Tibial artery (tissue), 4 donors: ENCODE measurements at regions not wholly inside any gene's neighbourhood (a gene's known extent, or its start where the extent isn't known, plus 50 kb on each side); places are given as distances from the start of the nearest gene placed in this dataset.

Experiments
- DNase-seq, 2 donors: peaks; one replicate each; pipeline ENCODE4 v3.0.0-alpha.2; 2019
- H3K27ac ChIP-seq, 2 donors: fragments of 200-600 bp; sonication (generic) in 1 of 2; 1 replicate in 1 of 2; 2 replicates in 1 of 2; pipeline ENCODE4 v1.5.1; 2018 to 2019; ENCODE audit warnings: mild to moderate bottlenecking in 1 of 2
- H3K27me3 ChIP-seq, 2 donors: fragments of 200-600 bp; sonication (generic) in 1 of 2; one replicate each; pipeline versions ENCODE4 v1.5.1 to v1.6.0; 2016 to 2019
- H3K36me3 ChIP-seq, 3 donors: fragments of 200-600 bp; sonication (generic) in 2 of 3; one replicate each; pipeline ENCODE4 v1.5.1; 2016 to 2019; ENCODE audit warnings: mild to moderate bottlenecking in 2 of 3
- H3K4me1 ChIP-seq, 4 donors: fragments of 200-600 bp; sonication (generic) in 2 of 4; 1 replicate in 3 of 4; 2 replicates in 1 of 4; pipeline ENCODE4 v1.5.1; 2016 to 2019
- H3K4me3 ChIP-seq, 2 donors: fragments of 200-600 bp; sonication (generic) in 1 of 2; 1 replicate in 1 of 2; 2 replicates in 1 of 2; pipeline ENCODE4 v1.5.1; 2018 to 2019; ENCODE audit warnings: mild to moderate bottlenecking in 2 of 2
- H3K9me3 ChIP-seq, 3 donors: fragments of 200-600 bp; sonication (generic) in 1 of 3; one replicate each; pipeline ENCODE4 v1.5.1; 2016 to 2019
- intact Hi-C: fragments of 100-400 bp; cut with DNase I; formaldehyde crosslinking; loops from one replicate; pipeline ENCODE4 v1.15.0; 2023; ENCODE audit warnings: low total_unique reads
- TF ChIP-seq, protein P1 (sequence below), 2 experiments: fragments of 200-600 bp in 1 of 2; fragments of 450-650 bp in 1 of 2; IDR thresholded peaks; one replicate each; pipeline ENCODE4 v1.5.1; 2017 to 2019; ENCODE audit warnings: antibody characterized with exemption in 2 of 2, mild to moderate bottlenecking in 1 of 2, moderate library complexity in 1 of 2

DNA sequence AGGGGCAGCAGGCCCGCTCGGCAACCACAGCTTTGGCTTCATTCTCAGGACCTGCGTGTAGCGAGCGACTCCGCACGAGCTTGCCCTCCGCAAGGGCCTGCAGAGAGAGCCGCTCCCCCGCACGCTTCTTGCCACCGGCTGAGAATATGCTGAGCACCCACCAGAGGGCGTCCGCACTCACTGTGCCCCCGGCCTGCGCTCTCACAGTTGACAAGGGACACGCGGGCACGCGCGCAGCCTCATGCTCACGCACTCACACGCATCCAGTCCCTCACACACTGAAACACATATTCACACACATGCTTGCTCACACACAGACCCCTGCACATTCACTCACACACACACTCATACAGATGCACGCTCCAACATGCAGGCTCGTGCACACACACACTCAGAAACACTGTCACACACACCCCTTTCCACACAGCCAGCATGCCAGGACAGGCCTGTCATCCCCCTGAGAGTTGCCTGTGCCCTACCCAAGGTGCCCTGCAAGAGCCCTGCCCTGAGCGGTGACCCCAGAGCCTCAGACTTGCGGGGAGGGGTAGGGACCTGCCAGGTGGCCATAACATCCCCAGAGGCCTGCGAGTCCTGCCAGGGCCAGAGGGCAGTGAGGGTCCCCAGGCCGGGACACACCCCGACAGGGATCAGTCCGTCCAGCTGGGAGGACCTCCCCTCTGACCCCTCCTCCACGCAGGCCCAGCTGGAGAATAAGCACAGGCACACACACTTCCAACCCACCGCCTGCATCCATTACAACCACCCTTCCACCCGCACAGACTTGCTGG is 174.1 kb downstream of the BMP7 start:
- peaks cover 0 to 12% (median 0%) of the 10 kb centered on the region in 4 donors for H3K4me1 ChIP-seq
- no peak overlapping the region for H3K4me3 ChIP-seq
- intact Hi-C loops = no loop called here
- no peak overlapping the region for H3K27ac ChIP-seq
- TF ChIP-seq, protein P1, sequence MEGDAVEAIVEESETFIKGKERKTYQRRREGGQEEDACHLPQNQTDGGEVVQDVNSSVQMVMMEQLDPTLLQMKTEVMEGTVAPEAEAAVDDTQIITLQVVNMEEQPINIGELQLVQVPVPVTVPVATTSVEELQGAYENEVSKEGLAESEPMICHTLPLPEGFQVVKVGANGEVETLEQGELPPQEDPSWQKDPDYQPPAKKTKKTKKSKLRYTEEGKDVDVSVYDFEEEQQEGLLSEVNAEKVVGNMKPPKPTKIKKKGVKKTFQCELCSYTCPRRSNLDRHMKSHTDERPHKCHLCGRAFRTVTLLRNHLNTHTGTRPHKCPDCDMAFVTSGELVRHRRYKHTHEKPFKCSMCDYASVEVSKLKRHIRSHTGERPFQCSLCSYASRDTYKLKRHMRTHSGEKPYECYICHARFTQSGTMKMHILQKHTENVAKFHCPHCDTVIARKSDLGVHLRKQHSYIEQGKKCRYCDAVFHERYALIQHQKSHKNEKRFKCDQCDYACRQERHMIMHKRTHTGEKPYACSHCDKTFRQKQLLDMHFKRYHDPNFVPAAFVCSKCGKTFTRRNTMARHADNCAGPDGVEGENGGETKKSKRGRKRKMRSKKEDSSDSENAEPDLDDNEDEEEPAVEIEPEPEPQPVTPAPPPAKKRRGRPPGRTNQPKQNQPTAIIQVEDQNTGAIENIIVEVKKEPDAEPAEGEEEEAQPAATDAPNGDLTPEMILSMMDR (IDR thresholded peaks at IDR 0.05) = peak; percentile 24 to 28
- no peak for DNase-seq
- H3K36me3 ChIP-seq = no peaks in the 10 kb centered on the region
- no peaks in the 10 kb centered on the region for H3K9me3 ChIP-seq
- H3K27me3 ChIP-seq = peaks cover 0 to 42% of the 10 kb centered on the region in 2 donors

DNA sequence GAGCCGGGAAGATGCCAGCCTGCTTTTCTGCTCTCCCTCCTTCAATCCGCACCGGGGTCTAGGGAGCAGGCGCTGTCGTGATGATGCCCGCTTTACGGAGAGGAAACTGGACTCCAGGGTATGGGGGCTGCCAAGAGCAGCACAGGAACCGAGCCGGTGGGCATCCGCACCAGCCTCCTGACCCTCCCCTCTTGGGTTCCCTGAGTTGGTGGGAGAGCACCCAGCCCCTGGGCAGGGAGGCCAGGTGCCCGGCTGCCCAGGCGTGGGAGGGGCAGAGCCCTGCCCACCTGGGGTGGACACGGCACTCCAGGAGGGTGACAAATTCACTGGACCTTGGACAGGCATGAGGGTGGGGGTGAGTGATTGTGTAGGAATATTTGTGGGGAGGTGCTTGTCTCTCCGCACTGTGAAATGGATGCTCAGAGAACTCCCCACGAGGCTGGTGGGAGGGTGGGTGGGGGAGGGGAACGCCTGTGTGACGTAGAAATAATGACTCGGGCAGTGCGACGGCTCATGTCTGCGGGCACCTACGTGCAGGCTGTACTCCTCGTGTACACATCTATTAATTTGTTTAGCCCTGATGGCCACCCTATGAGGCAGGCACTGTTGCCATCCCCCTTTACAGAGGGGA is 173.4 kb downstream of the BMP7 start:
- no peaks in the 10 kb centered on the region for H3K36me3 ChIP-seq
- intact Hi-C loops = no loop called here
- H3K27me3 ChIP-seq = peaks cover 0 to 42% of the 10 kb centered on the region in 2 donors
- H3K27ac ChIP-seq = no peak overlapping the region
- no peaks in the 10 kb centered on the region for H3K9me3 ChIP-seq
- TF ChIP-seq, protein P1 (IDR thresholded peaks at IDR 0.05) = no peak
- no peak overlapping the region for H3K4me3 ChIP-seq
- H3K4me1 ChIP-seq = peaks cover 0 to 12% (median 0%) of the 10 kb centered on the region in 4 donors
- DNase-seq = no peak

DNA sequence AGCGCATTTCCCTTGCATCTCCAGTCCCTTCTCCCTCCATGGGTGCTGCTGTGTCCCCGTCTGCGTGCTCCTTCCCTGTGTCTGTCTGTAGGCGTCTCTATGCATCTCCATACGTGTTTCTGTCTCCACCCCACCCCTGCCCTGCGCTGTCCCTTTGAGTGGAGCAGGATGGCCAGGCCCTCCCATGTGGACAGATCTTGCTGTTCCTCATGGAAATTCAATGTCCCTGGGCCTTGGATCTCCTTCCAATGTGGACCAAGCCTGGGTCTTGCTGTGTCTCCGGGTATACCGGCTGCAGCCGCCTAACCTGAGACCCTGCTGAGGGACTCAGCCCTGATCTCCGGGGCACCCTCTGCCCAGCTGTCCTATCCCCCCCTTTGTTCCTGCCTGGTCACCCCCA is 172.7 kb downstream of the BMP7 start:
- TF ChIP-seq, protein P1 (IDR thresholded peaks at IDR 0.05) = no peak
- Histone ChIP-seq H3K4me1 (peaks cover 0 to 12% (median 0%) of the 10 kb centered on the region in 4 donors), H3K9me3 (no peaks in the 10 kb centered on the region), H3K4me3 (no peak overlapping the region), H3K36me3 (no peaks in the 10 kb centered on the region), H3K27ac (no peak overlapping the region), H3K27me3 (peaks cover 0 to 44% of the 10 kb centered on the region in 2 donors)
- DNase-seq = no peak
- intact Hi-C loops = no loop called here

DNA sequence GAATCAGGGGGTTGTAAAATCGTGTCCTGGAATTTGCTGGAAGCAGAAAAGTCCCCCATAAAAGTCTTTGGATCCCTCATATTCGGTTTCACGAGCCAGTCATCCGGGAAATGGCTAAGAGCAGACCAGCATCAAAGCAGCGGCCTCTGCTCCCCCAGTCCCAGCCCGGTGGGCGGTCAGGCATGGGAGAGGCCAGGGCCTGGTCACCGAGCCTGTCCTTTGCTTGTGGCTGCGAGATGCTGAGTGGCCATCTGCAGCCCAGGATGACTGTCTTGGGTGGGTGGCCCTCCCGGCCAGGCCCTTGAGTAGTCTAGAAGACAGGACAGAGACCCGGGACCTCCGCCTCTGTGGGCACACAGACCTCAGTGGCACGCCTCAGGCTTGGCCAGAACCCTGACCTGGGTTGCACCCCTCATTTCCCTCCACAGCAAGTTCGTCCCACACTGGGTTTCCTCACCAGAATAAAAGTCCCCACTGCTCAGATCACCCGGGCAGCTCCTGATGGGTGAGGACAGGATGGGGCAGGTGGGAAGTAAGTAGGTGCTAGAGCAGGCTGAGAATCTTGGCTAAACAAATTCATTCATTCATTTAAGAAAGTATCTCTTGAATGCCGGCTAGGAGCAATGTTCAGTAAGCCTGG is 172.1 kb downstream of the BMP7 start:
- no peaks in the 10 kb centered on the region for H3K9me3 ChIP-seq
- TF ChIP-seq, protein P1 (IDR thresholded peaks at IDR 0.05) = no peak
- intact Hi-C loops = no loop called here
- no peak overlapping the region for H3K4me3 ChIP-seq
- no peak overlapping the region for H3K27ac ChIP-seq
- H3K36me3 ChIP-seq = no peaks in the 10 kb centered on the region
- peaks cover 0 to 12% (median 0%) of the 10 kb centered on the region in 4 donors for H3K4me1 ChIP-seq
- H3K27me3 ChIP-seq = peaks cover 0 to 46% of the 10 kb centered on the region in 2 donors
- no peak for DNase-seq

DNA sequence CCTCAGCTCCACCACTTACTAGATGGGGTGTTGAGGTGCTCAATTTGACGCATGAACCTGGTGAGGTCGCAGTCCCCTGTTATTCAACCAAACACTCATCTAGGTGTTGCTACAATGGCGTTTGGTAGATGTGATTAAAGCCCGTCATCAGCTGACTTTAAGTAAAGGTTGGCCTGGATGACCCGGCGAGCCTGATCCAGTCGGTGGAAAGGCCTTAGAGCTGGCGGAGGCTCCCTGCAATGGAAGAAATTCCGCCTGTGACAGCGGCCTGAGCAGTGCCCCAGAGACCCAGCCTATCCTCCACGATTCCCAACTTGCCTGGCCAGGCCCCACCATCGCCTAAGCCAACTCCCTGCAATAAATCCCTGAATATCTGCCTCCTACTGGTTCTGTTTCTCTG is 171.4 kb downstream of the BMP7 start:
- H3K4me1 ChIP-seq = peaks cover 0 to 8% (median 0%) of the 10 kb centered on the region in 4 donors
- DNase-seq = no peak
- no peak overlapping the region for H3K27ac ChIP-seq
- peaks cover 0 to 41% of the 10 kb centered on the region in 2 donors for H3K27me3 ChIP-seq
- H3K36me3 ChIP-seq = no peaks in the 10 kb centered on the region
- intact Hi-C loops = no loop called here
- TF ChIP-seq, protein P1 (IDR thresholded peaks at IDR 0.05) = no peak
- H3K9me3 ChIP-seq = no peaks in the 10 kb centered on the region
- no peak overlapping the region for H3K4me3 ChIP-seq
